IPS-18c (cell line): ENCODE measurements at regions not wholly inside any gene's neighbourhood (a gene's known extent, or its start where the extent isn't known, plus 50 kb on each side); places are given as distances from the start of the nearest gene placed in this dataset.
"Not testable (repeated sequence)": the region's sequence is repeated elsewhere in the genome, so short reads cannot be mapped to it uniquely, and the experiment has no call there.

Source experiments
- H3K4me3 ChIP-seq: 2 replicates; pipeline ENCODE4 v1.7.0; 2013; ENCODE audit warnings: low read depth, mild to moderate bottlenecking, low read length, moderate library complexity; ENCODE audit not compliant: insufficient read depth
- H3K9me3 ChIP-seq: one replicate; pipeline ENCODE4 v1.6.1; 2013; ENCODE audit warnings: mild to moderate bottlenecking, low read length, moderate library complexity; ENCODE audit not compliant: control insufficient read depth, insufficient read depth

GRCh38 chr7:153590571-153590970, 461.6 kb upstream of the DPP6 start:
- Histone ChIP-seq H3K9me3 (no peaks in the 10 kb centered on the region), H3K4me3 (no peak overlapping the region)

GRCh38 chr7:153607354-153607753, 444.8 kb upstream of the DPP6 start:
- H3K9me3 ChIP-seq = no peaks in the 10 kb centered on the region
- H3K4me3 ChIP-seq = no peak overlapping the region

- H3K4me3 ChIP-seq = no peak overlapping the region
- no peaks in the 10 kb centered on the region for H3K9me3 ChIP-seq
Observed at GRCh38 chr7:153616711-153617325, 435.4 kb upstream of the DPP6 start.

DNA sequence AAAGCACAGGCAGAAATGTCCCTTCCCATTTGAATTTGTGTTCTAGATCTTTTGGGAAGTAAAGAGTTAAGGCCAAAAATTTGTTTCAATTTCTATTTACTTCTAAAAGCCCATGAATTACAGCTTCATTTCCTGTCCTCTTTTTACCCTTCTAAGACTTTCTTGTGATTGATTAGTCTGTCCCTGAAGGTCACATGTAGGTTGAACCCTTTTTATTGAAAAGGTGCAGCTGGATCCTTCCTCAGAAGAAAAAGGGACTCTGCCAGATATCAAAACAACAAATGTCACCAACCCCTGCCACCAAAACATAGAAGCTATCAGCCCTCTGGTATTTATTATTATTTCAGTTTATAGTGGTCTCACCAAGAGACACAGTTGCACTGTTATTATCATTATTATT, 424.9 kb upstream of the DPP6 start:
- Histone ChIP-seq H3K9me3 (no peaks in the 10 kb centered on the region), H3K4me3 (no peak overlapping the region)

GRCh38 chr7:153628406-153628805, 423.8 kb upstream of the DPP6 start:
- no peaks in the 10 kb centered on the region for H3K9me3 ChIP-seq
- no peak overlapping the region for H3K4me3 ChIP-seq

GRCh38 chr7:153628825-153629224, 423.4 kb upstream of the DPP6 start:
- Histone ChIP-seq H3K9me3 (no peaks in the 10 kb centered on the region), H3K4me3 (no peak overlapping the region)

GRCh38 chr7:153638821-153639435, 413.3 kb upstream of the DPP6 start:
- Histone ChIP-seq H3K9me3 (no peaks in the 10 kb centered on the region), H3K4me3 (no peak overlapping the region)

GRCh38 chr7:153640586-153640985, 411.6 kb upstream of the DPP6 start:
- Histone ChIP-seq H3K4me3 (no peak overlapping the region), H3K9me3 (no peaks in the 10 kb centered on the region)

- Histone ChIP-seq H3K9me3 (no peaks in the 10 kb centered on the region), H3K4me3 (no peak overlapping the region)
Observed at GRCh38 chr7:153641199-153641598, 411.0 kb upstream of the DPP6 start.

GRCh38 chr7:153642989-153643388, 409.2 kb upstream of the DPP6 start:
- H3K9me3 ChIP-seq = no peaks in the 10 kb centered on the region
- H3K4me3 ChIP-seq = no peak overlapping the region

DNA sequence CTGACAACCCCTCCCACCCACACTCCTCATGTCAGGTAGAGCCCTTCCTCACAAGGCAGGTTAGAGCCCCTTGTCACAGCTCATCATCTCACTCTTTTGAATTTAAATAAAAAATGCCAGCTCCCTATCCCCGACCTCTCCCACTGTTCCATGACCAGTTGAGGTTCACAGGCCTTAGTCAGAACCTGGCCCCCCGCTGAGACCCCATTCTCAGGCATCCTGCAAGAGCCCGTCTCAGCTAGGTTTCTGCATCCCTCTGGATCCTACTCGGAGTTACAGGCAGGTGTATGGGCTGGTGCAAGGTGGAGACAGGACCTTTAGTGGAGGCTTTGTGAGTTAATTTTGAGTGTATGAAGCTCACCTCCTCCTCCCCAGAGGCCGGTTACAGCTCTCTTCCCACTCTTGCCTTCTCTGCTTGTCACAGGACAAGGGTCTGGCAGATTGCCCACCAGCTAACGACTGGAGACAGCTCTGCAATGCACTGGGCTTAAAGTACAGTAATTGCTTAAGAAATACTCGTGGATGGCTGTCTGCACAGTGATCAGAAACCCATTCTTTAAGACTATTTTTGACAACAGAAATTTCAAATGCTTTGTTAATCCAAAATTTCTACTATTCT, 394.9 kb upstream of the DPP6 start:
- Histone ChIP-seq H3K9me3 (no peaks in the 10 kb centered on the region), H3K4me3 (no peak overlapping the region)

DNA sequence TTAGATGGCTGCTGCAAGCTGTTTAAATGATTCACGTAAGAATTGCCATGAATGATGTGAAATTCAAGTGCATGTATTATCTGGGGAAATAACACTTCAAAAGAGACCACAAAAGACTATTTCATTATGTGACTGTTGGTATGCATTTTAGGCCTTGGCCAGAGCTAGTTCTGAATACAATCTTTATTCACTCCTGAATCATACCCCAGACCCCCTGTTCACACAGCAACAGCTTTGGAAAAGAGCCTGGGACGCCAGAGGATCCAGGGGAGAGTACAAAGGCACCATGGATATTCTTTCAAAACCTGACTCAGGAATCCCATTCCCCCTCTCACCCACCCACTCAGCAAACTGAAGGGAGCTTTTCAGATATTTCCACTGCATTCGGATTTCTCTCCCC, 377.1 kb upstream of the DPP6 start:
- Histone ChIP-seq H3K4me3 (no peak overlapping the region), H3K9me3 (no peaks in the 10 kb centered on the region)

- H3K9me3 ChIP-seq = no peaks in the 10 kb centered on the region
- H3K4me3 ChIP-seq = no peak overlapping the region
Observed at GRCh38 chr7:153682628-153683027, 369.6 kb upstream of the DPP6 start.

GRCh38 chr7:153696242-153696641, 356.0 kb upstream of the DPP6 start:
- Histone ChIP-seq H3K4me3 (no peak overlapping the region), H3K9me3 (no peaks in the 10 kb centered on the region)

DNA sequence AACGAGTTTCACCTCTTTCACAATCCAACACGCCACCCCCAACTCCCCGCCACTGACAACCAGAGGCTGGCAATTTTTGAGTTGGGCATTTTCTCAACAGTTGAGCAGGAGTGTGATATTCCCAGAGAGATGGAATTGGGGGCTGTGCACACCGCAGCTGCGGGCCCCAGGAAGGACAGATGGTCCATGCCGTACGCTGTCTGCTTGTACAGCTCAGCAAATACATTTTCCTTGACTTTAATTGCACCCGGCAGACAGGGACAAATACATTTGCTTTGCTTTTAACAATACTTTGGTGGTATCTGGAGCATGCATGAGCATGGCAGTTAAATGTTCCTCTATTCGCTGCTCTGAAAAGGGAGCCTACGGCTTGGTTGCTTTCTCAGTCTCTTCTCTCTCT, 354.2 kb upstream of the DPP6 start:
- no peak overlapping the region for H3K4me3 ChIP-seq
- H3K9me3 ChIP-seq = no peaks in the 10 kb centered on the region

- no peaks in the 10 kb centered on the region for H3K9me3 ChIP-seq
Observed at GRCh38 chr7:153701678-153702077, 350.5 kb upstream of the DPP6 start.

GRCh38 chr7:153723892-153724291, 328.3 kb upstream of the DPP6 start:
- not testable (repeated sequence) for H3K4me3 ChIP-seq, H3K9me3 ChIP-seq

More at GRCh38 chr7:153701678-153702077, 350.5 kb upstream of the DPP6 start:
- no peak overlapping the region for H3K4me3 ChIP-seq

DNA sequence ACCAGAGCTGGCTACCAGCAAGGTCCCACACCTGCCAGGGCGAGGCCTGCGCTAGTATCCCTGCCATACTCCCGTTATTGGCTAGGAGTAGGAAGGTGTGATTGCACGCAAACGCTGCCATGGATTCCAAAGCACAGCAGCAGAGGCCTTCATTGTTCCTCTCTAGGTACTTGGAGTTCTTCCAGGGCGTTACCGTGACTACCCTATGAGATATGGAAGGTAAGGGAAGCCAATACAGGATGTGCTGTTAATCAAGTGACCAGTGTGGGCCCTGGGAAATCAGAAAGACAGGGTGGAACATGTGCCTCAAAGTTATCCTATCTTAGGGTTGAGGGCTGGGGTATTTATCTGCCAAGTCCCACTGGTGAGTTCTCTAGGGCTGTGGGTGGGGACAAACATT, 320.7 kb upstream of the DPP6 start:
- H3K9me3 ChIP-seq, H3K4me3 ChIP-seq: not testable (repeated sequence)

DNA sequence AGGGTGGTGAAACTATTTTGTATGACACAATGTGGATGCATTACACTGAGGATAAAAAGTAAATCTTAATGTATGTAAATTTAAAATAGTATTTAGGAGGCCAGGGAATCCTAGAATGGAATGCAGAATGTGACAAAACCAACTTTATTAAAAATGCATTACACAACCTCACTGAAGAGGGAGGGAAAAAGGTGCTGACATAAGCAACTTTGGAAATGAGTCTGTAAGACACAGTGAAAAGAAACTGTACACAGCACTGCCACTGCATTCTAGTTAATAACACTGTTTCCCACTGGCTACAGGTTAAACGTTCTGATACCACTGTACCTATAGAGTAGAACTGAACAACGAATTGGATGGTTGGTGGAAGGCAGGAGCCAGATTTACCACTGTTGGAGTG, 308.8 kb upstream of the DPP6 start:
- H3K4me3 ChIP-seq, H3K9me3 ChIP-seq: not testable (repeated sequence)
